HG03039 (cell line): ENCODE measurements at regions not wholly inside any gene's neighbourhood (a gene's known extent, or its start where the extent isn't known, plus 50 kb on each side); places are given as distances from the start of the nearest gene placed in this dataset.

ENCODE experiments used
- ATAC-seq: cut with Tn5 transposase; IDR thresholded peaks from one replicate; pipeline ENCODE4 v1.9.1; 2021; ENCODE audit warnings: mild to moderate bottlenecking, moderate library complexity; ENCODE audit not compliant: unreplicated experiment

DNA sequence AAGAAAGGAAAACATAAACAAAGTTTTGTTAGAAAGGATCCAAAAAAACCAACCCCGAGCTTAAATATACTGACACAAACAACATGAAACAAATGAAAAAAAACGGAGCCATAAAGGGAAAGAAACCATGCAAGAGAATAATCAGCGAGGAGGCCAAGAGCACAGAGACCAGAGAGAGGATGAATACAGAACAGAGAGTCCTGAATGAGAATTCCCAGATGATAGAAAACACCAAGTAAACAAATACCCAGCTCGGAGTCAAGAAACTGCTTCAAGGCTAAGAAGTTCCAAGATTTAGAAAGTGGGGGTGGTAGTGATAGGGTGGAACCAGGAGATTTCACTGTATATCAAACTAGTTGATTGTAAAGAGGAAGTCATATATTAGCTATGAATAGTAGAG, 313.3 kb downstream of the OSR1 start:
- no peak for ATAC-seq

DNA sequence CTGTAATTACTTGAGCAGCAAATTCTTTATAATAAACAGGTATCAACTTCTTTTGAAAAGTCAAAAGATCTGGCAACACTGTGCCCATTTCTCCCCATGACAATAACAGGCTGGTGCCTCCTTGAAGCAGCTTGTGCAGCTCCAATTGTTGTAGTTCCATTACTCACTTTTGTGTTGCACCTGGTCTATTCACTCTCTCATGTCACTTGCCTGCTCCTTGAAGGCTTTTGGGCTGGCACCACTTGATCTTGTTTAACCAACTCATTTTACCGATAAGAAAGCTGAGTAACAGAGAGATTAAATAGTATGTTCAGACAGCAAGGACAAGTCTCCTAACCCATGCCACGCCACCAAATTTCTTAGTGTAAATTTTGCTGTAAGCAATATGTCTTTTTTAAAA, 314.5 kb downstream of the OSR1 start:
- no peak for ATAC-seq

DNA sequence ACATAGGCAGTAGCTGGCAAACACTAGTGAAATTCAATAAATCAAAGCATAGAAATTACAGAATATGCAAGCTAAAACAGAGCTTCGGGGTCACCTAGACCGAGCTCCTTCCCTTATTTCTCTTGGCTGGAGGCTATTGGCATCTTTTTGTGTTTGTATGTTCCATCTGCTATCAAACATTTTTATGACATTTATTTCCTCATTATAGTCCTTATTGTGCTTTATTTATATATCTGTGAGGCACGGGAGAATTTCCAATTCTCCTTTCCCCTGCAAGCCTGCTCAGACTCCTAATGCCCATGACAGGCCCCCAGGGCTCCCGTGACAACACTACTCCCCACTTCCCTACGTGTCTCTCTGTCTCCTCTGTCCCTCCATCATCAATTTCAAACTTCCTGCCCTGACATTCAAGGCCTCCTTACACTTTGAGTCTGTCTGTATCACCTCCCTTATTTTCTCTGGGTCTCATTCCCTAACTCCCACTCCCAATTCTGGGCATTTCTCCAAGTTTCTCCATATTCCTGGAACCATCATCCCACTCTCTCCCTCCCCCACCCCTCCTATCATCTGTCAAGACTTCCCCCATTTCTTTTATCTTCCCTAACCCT, 316.9 kb downstream of the OSR1 start:
- no peak for ATAC-seq

DNA sequence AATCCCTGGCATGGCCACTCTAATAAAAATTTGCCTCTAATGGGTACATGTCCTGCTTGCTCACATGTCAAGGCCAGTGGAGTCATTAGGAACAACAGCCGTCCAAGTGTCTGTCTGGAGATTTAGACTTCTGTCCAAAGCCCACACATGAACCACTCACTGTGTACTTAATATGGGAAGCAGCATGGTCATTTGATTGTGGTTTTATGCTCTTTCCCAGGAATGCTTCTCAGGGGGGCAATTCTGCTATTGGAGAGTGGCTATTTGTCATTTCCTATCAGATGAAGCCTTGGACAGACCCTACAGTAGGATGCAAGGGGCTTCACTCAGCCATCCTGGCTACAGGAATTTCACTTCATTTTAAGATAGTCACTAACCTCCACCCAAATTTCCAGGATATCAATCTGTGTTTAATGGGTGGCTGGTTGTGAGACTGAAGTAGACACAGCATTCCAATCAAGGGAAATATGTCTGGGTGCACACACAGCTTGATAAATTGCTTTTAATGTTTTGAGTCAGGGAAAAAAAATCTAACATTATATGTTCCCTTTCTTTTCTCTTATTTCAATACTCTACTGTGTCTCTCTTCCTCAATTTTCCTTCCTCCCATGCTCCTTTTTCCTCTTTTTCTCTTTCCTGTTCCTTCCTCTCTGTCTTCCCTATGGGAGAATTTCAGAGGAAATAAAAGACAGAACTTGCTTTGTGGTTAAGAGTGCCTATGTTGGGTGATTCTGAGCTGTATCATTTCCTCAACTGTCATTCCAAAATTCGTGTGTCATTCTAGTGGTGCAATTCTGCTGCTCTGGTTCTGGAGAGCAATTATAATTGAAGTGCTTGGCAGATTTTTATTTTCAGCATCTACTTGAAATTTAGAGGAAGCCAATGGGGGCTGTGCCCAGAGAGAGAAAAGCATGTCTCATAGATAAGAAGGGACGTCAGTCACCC, 320.1 kb downstream of the OSR1 start:
- ATAC-seq = no peak

DNA sequence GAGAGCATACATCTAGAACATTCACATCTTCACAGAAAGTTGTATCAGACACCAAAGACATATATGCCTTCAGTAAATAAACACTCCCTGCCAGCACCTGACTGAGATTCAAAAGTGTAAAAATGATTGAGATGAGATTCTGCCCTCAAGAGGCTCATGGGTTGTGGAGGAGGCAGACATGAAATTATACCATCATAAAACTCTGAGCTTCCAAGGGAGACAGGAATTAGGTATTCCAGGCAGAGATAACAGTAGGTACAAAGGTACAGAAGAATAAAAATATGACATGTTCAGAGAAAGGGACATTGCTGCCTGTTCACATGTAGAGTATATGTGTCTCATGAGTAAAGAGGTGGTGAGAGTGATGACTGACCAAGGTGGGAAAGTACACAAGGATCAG, 322.3 kb downstream of the OSR1 start:
- no peak for ATAC-seq

DNA sequence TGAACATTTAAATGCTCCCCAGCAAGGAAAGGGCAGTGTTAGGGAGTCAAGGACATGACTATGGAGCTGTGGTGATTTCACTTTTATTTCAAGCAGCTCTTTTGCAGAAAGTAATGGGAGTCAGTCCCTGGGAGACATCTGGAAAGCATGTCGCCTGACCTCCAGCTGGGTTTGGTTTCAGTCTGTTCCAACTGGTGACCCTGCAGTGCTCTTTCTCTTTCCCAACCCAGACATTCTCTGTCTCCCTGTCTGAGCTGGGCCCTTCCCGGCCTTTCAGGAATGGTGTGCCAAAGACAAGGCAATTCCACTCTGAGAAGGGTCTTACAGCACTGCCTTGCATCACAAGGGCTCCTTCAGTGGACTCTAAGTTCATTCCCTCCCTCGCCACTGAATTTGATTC, 323.2 kb downstream of the OSR1 start:
- ATAC-seq = no peak

DNA sequence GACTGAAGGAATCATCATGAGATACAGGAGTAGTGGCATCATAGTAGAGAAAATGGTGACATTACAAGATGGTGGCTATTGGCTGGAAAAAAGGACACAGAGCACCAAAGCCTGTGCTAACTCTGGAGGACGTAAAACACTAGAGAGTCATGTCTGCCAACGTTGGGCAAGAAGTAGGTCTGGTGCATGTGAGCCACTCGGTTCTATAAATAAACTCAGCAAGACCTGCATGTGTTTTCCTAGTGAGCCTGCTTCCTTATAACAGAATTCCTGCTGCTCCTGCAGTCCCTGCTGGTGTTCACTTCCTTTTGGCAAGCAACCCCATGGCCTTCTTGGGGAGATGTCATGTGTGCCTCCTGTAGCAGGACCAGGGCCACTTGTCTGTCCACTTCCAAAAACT, 325.2 kb downstream of the OSR1 start:
- no peak for ATAC-seq

DNA sequence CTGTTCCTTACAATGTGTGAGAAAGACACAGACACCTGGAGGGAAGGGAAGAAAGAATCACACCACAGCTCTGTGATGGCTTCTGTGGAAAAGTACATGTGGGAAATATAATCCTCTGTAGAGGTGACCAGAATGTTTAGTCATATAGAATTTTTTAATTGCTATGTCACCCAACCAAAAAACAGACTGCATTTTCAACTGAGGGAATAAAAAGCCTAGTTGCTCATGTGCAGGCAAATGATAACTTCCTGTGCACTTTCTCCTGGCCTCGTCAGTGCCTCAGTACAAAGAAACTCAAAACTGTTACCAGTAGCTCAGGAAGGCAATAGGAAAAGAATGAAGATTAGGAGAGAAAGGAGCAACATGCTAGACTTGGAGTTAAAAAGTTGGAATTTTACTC, 326.8 kb downstream of the OSR1 start:
- ATAC-seq = no peak

DNA sequence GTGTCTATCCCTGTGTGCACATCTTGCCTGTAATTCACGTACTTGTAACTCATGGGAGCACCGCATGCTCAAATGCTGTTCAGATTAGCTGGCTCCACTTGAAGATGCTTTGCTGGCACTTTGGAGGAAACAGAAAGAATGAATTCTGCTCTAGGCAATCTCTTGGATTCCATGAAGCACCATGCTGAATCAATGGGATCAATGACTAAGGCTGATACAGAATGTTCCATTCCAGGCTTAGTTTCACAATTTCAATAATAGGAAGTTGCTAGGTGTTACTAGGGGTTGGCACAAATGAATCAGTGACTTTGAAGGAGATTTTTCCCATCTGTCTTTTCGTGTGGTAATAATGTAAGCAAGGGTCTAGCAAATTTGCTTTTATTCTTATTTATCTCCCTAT, 328.8 kb downstream of the OSR1 start:
- no peak for ATAC-seq

DNA sequence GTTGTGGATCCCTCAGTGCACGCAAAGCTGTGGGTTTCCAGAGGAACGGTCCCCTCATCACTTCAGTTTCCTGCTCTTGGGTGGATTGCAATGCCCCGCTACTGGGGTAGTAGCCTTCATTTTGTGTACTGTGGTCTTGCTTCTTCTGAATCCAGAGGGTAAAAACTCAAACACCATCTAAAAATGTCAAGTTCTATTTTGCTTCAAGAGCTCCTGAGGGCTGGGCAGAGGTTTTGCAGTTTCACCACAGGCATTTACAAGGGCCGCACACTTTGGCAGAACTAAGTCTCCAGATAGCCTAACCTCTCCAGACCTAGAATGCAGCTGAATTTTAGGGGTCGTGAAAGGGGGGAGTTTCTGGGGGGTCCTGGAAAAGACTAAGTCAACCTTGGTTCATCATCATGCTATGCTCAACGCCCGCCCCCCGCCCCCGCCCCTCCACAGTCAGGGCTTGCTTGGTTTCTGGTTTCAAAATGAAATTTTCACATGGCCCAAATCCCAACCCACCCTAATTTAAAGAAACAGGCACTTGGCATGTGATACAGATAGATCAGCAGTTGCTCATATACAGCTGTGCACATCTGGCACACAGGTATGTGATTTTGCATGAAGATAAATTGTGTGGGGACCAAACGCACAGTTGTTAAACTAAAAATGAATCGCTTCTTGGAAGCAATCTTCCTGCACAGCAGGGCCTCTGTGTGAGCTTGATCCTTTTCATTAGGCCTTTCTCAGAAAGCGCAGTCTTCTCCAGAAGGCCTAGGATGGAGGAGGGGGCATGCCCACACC, 329.6 kb downstream of the OSR1 start:
- no peak for ATAC-seq

DNA sequence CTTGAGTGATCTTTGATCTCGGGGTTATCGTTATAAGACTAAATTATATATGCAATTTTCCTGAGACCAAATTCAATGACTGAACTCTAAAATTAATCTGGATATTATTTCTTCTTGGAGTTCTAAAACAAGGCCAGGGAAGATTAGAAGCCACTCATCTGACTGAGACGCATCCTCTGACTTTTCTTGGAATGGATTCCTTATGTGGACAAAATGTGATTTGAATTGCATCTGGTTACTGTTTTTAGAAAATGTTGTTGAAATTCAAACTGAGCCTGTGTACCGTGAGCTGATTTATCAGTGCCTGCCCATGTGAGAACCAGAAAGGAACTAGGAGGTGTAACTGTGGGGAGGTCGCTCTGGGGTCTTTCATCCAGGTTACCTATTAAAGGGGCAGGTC, 330.8 kb downstream of the OSR1 start:
- ATAC-seq = no peak

DNA sequence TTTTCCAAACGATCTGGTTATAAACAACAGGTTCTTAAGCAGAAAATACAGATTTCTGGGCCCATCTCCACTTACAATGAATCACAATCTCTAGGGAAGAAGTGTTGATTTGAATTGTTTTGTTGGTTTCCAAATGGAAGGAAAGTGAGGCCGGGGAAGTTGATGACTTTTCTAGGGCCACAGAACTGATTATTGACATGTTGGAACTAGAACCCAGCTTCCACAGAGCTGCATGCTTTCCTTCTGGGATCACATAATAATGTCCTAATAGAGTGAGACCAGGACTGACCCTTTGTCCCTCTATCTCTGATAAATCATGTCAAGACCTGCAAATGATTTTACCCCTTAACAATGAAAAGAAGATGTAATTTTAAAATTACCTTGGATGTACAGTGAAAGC, 332.2 kb downstream of the OSR1 start:
- ATAC-seq = no peak

DNA sequence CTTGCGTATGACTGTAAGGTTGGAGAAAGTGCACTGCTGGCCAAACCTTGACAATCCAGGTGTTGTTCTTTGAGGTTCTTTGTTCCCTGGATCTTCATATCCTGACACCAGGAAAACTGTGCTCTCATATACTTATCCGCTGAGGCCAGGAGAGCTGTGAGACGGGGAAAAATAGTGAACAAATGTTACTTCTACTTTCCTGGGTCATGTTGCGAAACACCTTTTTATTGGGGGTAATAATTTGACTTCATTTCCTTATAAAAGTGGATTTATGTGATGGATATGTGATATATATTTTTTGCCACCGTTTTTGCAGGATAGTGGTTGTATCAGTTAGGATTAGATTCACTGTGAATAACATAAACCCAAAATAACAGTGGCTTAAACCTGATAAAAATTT, 336.1 kb downstream of the OSR1 start:
- no peak for ATAC-seq

DNA sequence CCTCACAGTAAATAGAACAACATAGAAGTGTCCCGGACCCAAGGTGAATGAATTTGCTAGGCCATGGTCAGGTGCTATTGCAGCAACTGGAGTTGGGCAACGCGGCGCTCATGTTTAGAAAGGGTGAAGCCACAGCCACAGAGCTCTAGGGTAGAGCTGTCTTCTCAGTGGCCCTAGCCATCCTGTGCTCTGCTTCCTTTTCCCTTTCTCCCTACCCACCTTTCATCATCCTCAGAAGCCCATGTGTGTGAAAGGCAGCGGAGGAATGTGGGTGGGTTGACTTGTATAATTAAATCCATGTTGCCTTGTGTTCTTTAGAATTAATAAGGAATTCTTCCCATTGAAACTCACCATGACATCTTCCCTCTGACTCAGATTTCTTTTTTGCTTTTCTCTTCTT, 336.7 kb downstream of the OSR1 start:
- ATAC-seq = no peak

DNA sequence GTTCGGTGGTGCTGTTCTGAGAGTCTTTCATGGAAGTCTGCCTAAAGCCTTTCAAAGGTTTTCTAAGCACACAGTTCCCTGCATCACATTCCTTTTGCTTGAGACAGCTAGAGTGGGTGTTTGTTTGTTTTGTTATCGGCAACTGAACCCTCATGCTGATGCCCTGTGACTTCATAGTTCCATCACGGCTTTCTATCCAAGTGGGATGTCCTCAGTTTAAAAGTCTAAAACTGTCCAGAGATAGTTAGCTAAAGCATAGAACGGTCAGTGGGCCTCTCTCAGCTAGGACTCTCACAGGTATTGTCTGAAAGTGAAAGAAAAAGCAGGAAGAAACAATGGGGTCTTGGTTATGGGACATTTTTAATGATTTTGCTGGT, 337.3 kb downstream of the OSR1 start:
- no peak for ATAC-seq

DNA sequence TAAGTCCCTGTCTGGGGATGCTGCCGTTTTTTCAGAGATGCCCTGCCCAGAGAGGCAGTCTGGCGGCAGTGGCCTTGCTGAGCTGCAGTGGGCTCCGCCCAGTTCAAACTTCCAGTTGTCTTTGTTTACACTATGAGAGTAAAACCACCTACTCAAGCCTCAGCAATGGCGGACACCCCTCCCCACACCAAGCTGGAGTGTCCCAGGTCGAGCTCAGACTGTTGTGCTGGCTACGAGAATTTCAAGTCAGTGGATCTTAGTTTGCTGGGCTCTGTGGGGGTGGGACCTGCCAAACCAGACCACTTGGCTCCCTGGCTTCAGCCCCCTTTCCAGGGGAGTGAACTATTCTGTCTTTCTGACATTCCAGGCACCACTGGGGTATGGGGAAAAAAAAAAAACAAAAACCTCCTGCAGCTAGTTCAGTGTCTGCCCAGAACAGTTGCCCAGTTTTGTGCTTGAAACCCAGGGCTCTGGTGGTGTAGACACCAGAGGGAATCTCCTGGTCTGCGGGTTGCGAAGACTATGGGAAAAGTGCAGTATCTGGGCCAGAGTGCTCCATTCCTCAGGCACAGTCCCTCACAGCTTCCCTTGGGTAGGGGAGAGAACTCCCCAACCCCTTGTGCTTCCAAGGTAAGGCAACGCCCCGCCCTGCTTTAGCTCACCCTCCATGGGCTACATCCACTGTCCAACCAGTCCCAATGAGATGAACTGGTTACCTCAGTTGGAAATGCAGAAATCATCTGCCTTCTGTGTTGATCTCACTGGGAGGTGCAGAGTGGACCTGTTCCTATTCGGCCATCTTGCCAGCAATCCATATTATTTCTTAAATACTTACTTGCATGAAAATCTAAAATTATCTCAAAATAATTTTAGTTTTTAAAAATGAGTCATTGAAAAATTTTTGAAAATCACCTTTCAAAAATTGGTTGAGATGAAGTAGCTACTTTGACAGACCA, 338.0 kb downstream of the OSR1 start:
- no peak for ATAC-seq

DNA sequence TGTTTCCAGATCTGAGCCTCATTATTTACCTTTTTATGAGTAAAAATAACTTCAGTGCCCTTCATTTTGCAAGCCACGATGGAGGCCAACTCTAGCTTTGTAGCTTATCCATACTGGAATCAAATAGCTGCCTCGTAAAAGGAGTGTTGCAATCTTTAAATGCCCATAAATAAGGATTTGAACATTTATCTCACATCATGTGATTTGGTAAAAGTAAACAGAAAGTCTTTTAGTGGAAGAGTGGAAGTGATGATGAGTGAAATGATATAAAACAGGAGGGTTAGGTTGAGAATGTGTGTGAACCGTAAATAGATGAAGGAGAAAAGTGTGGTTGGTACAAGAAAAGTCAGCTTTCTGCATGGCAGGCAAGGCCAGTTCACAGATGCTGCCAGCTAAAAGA, 348.9 kb downstream of the OSR1 start:
- no peak for ATAC-seq

DNA sequence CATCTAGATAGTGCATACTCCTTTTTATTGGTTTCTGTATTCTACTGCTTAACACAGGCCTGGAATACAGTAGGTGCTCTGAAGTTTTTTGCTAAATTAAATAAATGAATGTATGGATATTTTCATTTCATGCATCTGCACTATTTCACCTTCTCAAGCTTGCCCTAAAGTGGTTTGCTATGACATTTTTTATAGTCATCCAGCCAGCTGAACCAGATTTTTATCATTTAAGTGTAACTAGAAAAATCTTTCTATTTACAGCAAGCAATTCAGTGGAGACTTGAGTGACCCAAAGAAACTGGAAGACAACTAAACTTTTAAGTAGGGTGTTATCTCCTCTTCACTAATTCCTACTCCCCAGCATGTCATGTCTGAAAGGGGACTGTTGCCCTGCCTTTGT, 354.9 kb downstream of the OSR1 start:
- no peak for ATAC-seq

DNA sequence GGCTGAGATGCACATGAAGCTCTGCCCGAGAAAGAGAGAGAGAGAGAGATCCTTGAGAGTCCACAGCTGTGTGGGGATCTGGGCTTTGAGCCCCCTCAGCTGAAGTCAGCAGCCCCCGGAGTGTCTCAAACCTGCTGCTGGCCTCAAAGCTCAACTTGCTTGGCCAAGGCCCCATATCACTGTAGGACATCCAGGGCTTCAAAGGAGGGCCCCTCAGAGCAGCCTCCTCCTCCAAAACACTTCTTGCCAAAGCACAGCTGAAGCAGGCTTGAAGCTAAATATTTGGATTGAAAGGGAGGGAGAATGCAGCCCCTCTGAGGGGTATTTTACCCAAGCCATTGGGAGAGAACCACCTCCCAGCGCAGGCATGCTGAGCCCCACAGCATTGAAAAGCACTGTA, 357.6 kb downstream of the OSR1 start:
- ATAC-seq = no peak

DNA sequence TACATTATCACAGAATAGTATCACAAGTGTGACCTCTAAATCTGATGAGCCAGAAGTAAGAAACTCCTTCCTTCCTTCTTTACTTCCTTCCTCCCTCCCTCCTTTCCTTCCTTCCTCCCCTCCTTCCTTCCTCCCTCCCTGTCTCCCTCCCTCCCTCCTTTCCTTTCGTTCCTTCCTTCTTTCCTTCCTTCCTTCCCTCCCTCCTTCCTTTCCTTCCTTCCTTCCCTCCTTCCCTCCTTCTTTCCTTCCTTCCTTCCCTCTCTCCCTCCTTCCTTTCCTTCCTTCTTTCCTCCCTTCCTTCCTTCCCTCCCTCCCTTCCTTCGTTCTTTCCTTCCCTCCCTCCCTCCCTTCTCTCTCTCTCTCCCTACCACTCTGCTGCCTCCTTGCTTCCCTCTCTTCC, 359.2 kb downstream of the OSR1 start:
- ATAC-seq = no peak

DNA sequence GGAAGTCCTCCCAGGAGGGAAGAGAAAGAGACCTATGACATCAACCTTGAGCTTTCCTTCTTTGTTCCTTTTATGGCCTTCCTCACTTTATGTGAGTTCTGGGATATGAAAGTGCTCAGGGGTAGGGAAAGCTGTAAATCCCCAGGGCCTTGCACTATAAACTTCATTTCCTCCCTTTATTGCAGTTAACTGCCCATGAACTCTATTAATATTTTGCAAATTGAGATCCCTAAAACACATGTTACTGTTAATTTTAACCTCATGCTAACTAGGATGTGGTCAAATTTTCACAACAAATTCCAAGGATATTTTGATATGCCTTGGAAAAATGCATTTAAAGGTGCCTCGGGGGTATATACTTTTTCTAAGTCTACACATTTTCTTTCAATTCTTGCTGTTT, 359.9 kb downstream of the OSR1 start:
- ATAC-seq = no peak
